OCI-LY1 (cell line): ENCODE measurements at regions not wholly inside any gene's neighbourhood (a gene's known extent, or its start where the extent isn't known, plus 50 kb on each side); places are given as distances from the start of the nearest gene placed in this dataset.

ENCODE experiments used
- CTCF ChIP-seq: fragments of 200-600 bp; sonication (generic), shearing (Covaris generic); IDR thresholded peaks from 2 replicates; pipeline ENCODE4 v1.5.1; 2017; ENCODE audit warnings: mild to moderate bottlenecking, antibody characterized with exemption, low read length, moderate library complexity, mixed read lengths
- EZH2 ChIP-seq: fragments of 200-600 bp; sonication (generic), shearing (Covaris generic); IDR thresholded peaks from 2 replicates; pipeline ENCODE4 v1.8.0; 2017; ENCODE audit warnings: borderline replicate concordance, mixed run types, mild to moderate bottlenecking, antibody characterized with exemption, low read length, moderate library complexity, mixed read lengths

- no peak for TF ChIP-seq CTCF
- TF ChIP-seq EZH2, result no peak
Measured at GRCh38 chr3:69613286-69613685, 126.0 kb upstream of the MITF start.
